Endothelial cell of umbilical vein (primary cell): ENCODE measurements at regions not wholly inside any gene's neighbourhood (a gene's known extent, or its start where the extent isn't known, plus 50 kb on each side); places are given as distances from the start of the nearest gene placed in this dataset.

Experiments used
- BruUV-seq: library from RNA; stranded (reverse); fragments of 400-500 nt; replicated peaks from 2 replicates; lab custom pipeline; 2021; lab: Mats Ljungman, UMichigan
- CTCF ChIA-PET: fragments of 300-600, 350-600 bp; sonication (Branson Sonifier 250); formaldehyde crosslinking; loops from one replicate; lab custom pipeline; 2021; ENCODE audit warnings: antibody characterized with exemption, inconsistent platforms; lab: Charles Lee
- POLR2A ChIA-PET: fragments of 300-600, 350-600 bp; sonication (Branson Sonifier 250); formaldehyde crosslinking; loops from one replicate; lab custom pipeline; 2021; ENCODE audit warnings: antibody characterized with exemption, inconsistent platforms; lab: Charles Lee
- DNase-seq: peaks from one replicate; pipeline ENCODE4 v3.0.0-alpha.2; 2011; ENCODE audit warnings: low read depth, low spot score
- FAIRE-seq: peaks from 2 replicates; lab custom pipeline; 2011; peaks lifted over from hg19 to GRCh38; lab: Jason Lieb, UNC
- H2AFZ ChIP-seq: 2 replicates; pipeline ENCODE4 v1.6.0; 2012; ENCODE audit warnings: low read depth, low read length, control low read depth, inconsistent platforms
- H3K27ac ChIP-seq: 2 replicates; pipeline ENCODE4 v1.5.1; 2011; ENCODE audit warnings: low read depth, mild to moderate bottlenecking, control low read depth, low read length, moderate library complexity; ENCODE audit not compliant: insufficient read depth
- H3K27me3 ChIP-seq, 2 experiments: 2 replicates each; pipeline versions ENCODE4 v1.6.0 to v1.6.1; 2011; ENCODE audit warnings: low read length in 2 of 2, mixed read lengths in 1 of 2; ENCODE audit not compliant: control insufficient read depth in 2 of 2, insufficient read depth in 2 of 2
- H3K36me3 ChIP-seq, 2 experiments: 2 replicates in 1 of 2; 3 replicates in 1 of 2; pipeline ENCODE4 v1.5.1; 2011; ENCODE audit warnings: low read length in 2 of 2, mild to moderate bottlenecking in 1 of 2, moderate library complexity in 1 of 2; ENCODE audit not compliant: control insufficient read depth in 2 of 2, insufficient read depth in 2 of 2; ENCODE audit errors: extremely low read depth in 1 of 2
- H3K4me1 ChIP-seq: 3 replicates; pipeline ENCODE4 v1.5.1; 2011; ENCODE audit warnings: mild to moderate bottlenecking, low read length; ENCODE audit not compliant: control insufficient read depth, insufficient read depth; ENCODE audit errors: extremely low read depth
- H3K4me2 ChIP-seq: 2 replicates; pipeline ENCODE4 v1.6.1; 2011; ENCODE audit warnings: low read length, control low read depth, mixed read lengths; ENCODE audit not compliant: insufficient read depth
- H3K4me3 ChIP-seq, 3 experiments: fragments of 200-600 bp in 1 of 3; sonication (generic), shearing (Covaris generic) in 1 of 3; replicated peaks in 1 of 3; 2 replicates each; pipeline ENCODE4 v1.5.1; 2011 to 2016; ENCODE audit warnings: control low read depth in 3 of 3, low read length in 3 of 3, mild to moderate bottlenecking in 2 of 3, inconsistent platforms in 1 of 3, low read depth in 1 of 3, moderate library complexity in 1 of 3; ENCODE audit not compliant: insufficient read depth in 1 of 3
- H3K79me2 ChIP-seq: 2 replicates; pipeline ENCODE4 v1.6.0; 2012; ENCODE audit warnings: low read length, inconsistent platforms; ENCODE audit not compliant: control insufficient read depth, insufficient read depth
- H3K9ac ChIP-seq: replicated peaks from 2 replicates; pipeline ENCODE3; 2011; ENCODE audit warnings: low read length, control low read depth; ENCODE audit not compliant: insufficient read depth; ENCODE audit errors: extremely low read depth
- H3K9me1 ChIP-seq: replicated peaks from 3 replicates; pipeline ENCODE4 v1.6.0; 2011; ENCODE audit warnings: mild to moderate bottlenecking, low read length; ENCODE audit not compliant: control insufficient read depth, insufficient read depth; ENCODE audit errors: extremely low read depth
- H3K9me3 ChIP-seq: replicated peaks from 2 replicates; pipeline ENCODE4 v1.5.1; 2012; ENCODE audit warnings: low read length, inconsistent platforms; ENCODE audit not compliant: control insufficient read depth, insufficient read depth
- H4K20me1 ChIP-seq: replicated peaks from 2 replicates; pipeline ENCODE3; 2011; ENCODE audit warnings: mild to moderate bottlenecking, low read length; ENCODE audit not compliant: control insufficient read depth, insufficient read depth; ENCODE audit errors: extremely low read depth
- EZH2 ChIP-seq: IDR thresholded peaks from 2 replicates; pipeline ENCODE4 v1.6.1; 2012; ENCODE audit warnings: borderline replicate concordance, low read depth, mild to moderate bottlenecking, moderate library complexity, low read length, inconsistent platforms; ENCODE audit not compliant: severe bottlenecking
- FOS ChIP-seq: IDR thresholded peaks from 2 replicates; pipeline ENCODE4 v1.6.1; 2011; ENCODE audit warnings: mild to moderate bottlenecking, low read length, moderate library complexity, borderline replicate concordance; ENCODE audit not compliant: insufficient read depth
- GATA2 ChIP-seq: IDR thresholded peaks from 2 replicates; pipeline ENCODE4 v1.7.0; 2011; ENCODE audit warnings: low read depth, mild to moderate bottlenecking, moderate library complexity, mixed read lengths, low read length; ENCODE audit not compliant: insufficient read length, insufficient read depth
- JUN ChIP-seq: IDR thresholded peaks from 2 replicates; pipeline ENCODE4 v1.6.1; 2011; ENCODE audit warnings: borderline replicate concordance, low read depth; ENCODE audit not compliant: insufficient read length, insufficient read depth
- MYC ChIP-seq: IDR thresholded peaks from one replicate; pipeline ENCODE4 v1.6.1; 2011; ENCODE audit warnings: mild to moderate bottlenecking, low read depth, low read length
- POLR2A ChIP-seq: IDR thresholded peaks from 2 replicates; pipeline ENCODE4 v1.6.1; 2012; ENCODE audit warnings: low read depth, mild to moderate bottlenecking, control low read depth, low read length
- POLR2AphosphoS5 ChIP-seq: IDR thresholded peaks from 2 replicates; pipeline ENCODE4 v1.6.1; 2012; ENCODE audit warnings: low read depth, mild to moderate bottlenecking, control low read depth, low read length, moderate library complexity; ENCODE audit not compliant: insufficient read depth
- dilution Hi-C: fragments of 300-500 bp; cut with MboI; formaldehyde crosslinking; loops from one replicate; pipeline ENCODE4 v1.15.0; 2019; ENCODE audit warnings: low sequenced_read_pairs; ENCODE audit not compliant: extremely low pct_ligation_motif_present
- intact Hi-C: fragments of 100-400 bp; cut with micrococcal nuclease; formaldehyde crosslinking; loops from one replicate; pipeline ENCODE4 v1.10.0; 2022
- TF ChIP-seq, protein P1 (sequence below), 2 donors: IDR thresholded peaks; 1 replicate in 1 of 2; 2 replicates in 1 of 2; pipeline ENCODE4 v1.5.1; 2011; ENCODE audit warnings: low read length in 2 of 2, mild to moderate bottlenecking in 2 of 2, moderate library complexity in 2 of 2, control low read depth in 1 of 2, inconsistent platforms in 1 of 2, low read depth in 1 of 2; ENCODE audit not compliant: insufficient read depth in 1 of 2; ENCODE audit errors: extremely low read depth in 1 of 2
- TF ChIP-seq, protein P2 (sequence below): IDR thresholded peaks from 2 replicates; pipeline ENCODE4 v1.6.1; 2011; ENCODE audit not compliant: insufficient read depth, insufficient read length

DNA sequence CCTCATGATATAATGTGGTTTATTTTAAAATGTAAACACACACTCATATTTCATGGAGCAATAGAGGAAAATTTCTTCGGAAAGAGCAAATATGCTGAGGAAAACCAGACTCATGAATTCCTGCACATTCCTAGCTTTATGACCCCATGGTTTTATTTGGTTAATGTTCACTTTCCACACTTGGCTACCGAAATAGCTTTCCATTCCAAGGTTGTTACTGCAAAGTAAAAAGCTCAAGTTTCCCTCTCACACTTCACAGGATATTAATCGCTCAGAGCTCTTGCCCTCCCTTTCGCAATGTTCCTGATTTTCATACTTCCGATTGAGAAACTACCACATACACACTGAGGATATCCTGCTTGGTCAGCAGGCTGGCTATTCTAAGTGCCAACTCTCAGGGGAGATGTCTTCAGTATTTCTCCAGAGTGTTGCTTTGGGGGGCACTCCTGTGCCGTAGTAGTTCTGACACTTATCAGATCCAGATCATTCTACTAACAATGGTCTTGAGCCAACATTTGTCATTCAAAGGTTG, 77.5 kb upstream of the STEAP1B start:
- TSS peak; percentile 72 for BruUV-seq
- Histone ChIP-seq H3K27ac (peak overlapping the region; percentile 99), H3K4me3 (peak overlapping the region in 1 of 3 experiments; percentile 34), H3K4me2 (peak overlapping the region; percentile 88), H4K20me1 (no peaks in the 10 kb centered on the region), H3K4me1 (peaks cover 47% of the 10 kb centered on the region), H3K79me2 (no peaks in the 10 kb centered on the region), H3K36me3 (peaks cover 0 to 5% of the 10 kb centered on the region in 2 experiments), H3K9me3 (no peaks in the 10 kb centered on the region), H3K9me1 (no peaks in the 10 kb centered on the region), H2AFZ (no peak overlapping the region), H3K27me3 (no peaks in the 10 kb centered on the region), H3K9ac (peak overlapping the region; percentile 85)
- ChIA-PET CTCF (interaction anchor here (0.7 to 4.7 kb wide), 15 partner anchors 9 to 696 kb away, joined by 3 to 88 read pairs (median 10); partner anchors contain the start of gene IL6), POLR2A (interaction anchor here (0.6 to 2.3 kb wide), 7 partner anchors 11 to 154 kb away, joined by 3 to 20 read pairs (median 3); partner anchors contain the start of gene IL6)
- FAIRE-seq = peak; percentile 99
- dilution Hi-C loops = no loop called here
- peak; percentile 94 for DNase-seq
- intact Hi-C loops = loop anchor here (1.0 to 2.0 kb wide), 6 partner anchors 10 to 150 kb away; partner anchors contain the start of gene IL6
- TF ChIP-seq FOS (no peak), POLR2A (peak; percentile 20), POLR2AphosphoS5 (peak; percentile 57), GATA2 (peak; percentile 75)

DNA sequence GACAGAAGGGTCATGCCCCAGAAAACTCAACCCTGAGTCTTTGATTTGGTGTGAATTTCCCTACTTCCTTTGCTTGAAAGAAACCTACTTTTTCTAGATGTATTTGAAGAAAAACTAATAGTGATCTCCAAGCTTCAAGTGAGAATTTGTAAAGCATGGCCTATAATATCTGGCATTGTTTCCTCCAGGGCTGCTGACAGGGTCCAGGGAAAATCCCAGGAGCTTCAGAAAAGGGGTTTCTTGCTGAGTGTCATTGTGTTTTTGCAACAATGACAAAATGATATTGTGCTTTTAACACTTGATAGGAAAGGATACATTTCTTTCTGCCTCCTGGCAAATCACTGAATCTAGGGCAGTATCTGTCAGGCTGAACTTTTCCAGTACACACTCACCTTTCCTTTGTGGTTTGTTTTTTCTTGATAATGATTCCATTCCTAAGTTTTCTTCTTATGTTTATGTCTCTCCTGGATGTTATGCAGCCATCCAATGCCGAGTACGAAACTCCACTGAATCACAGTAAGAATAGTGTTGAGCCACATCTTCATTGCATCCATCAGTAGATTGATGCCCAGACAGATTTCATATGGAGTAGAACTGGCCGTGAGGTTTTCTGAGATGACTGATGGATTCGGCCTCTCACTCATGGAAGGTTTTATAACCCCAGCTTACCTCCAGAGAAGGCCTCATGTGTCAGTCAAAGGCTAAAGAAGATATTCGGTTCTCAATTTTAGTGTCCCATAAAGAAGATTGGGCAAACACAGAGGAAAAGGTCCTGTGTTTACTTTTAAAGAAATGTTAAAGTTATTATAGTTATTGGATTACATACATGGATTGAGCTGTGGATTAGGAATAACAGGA, 76.9 kb upstream of the STEAP1B start:
- TF ChIP-seq, protein P1, sequence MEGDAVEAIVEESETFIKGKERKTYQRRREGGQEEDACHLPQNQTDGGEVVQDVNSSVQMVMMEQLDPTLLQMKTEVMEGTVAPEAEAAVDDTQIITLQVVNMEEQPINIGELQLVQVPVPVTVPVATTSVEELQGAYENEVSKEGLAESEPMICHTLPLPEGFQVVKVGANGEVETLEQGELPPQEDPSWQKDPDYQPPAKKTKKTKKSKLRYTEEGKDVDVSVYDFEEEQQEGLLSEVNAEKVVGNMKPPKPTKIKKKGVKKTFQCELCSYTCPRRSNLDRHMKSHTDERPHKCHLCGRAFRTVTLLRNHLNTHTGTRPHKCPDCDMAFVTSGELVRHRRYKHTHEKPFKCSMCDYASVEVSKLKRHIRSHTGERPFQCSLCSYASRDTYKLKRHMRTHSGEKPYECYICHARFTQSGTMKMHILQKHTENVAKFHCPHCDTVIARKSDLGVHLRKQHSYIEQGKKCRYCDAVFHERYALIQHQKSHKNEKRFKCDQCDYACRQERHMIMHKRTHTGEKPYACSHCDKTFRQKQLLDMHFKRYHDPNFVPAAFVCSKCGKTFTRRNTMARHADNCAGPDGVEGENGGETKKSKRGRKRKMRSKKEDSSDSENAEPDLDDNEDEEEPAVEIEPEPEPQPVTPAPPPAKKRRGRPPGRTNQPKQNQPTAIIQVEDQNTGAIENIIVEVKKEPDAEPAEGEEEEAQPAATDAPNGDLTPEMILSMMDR (IDR thresholded peaks at IDR 0.05; ENCODE audit: extremely low read depth in 1 of 2, insufficient read depth in 1 of 2, low read depth in 1 of 2, low read length in 2 of 2) = no peak
- TF ChIP-seq MYC (no peak), FOS (no peak), GATA2 (no peak), POLR2A (no peak), JUN (no peak), EZH2 (no peak)
- TF ChIP-seq, protein P2, sequence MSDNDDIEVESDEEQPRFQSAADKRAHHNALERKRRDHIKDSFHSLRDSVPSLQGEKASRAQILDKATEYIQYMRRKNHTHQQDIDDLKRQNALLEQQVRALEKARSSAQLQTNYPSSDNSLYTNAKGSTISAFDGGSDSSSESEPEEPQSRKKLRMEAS = no peak
- DNase-seq (peak; percentile 27), FAIRE-seq (peak; percentile 74)
- dilution Hi-C loops = no loop called here
- Histone ChIP-seq H3K9ac (peak overlapping the region; percentile 85), H3K27ac (peak overlapping the region; percentile 99), H3K4me3 (no peak overlapping the region), H3K9me1 (no peaks in the 10 kb centered on the region), H3K4me1 (peaks cover 44% of the 10 kb centered on the region), H3K79me2 (no peaks in the 10 kb centered on the region), H2AFZ (no peak overlapping the region), H3K27me3 (no peaks in the 10 kb centered on the region), H4K20me1 (no peaks in the 10 kb centered on the region), H3K9me3 (no peaks in the 10 kb centered on the region), H3K36me3 (peaks cover 0 to 8% of the 10 kb centered on the region in 2 experiments), H3K4me2 (peak overlapping the region; percentile 88)
- ChIA-PET CTCF (interaction anchor here (0.7 to 4.7 kb wide), 14 partner anchors 8 to 205 kb away, joined by 3 to 88 read pairs (median 10); partner anchors contain the start of gene IL6), POLR2A (interaction anchor here (0.6 to 2.3 kb wide), 6 partner anchors 12 to 154 kb away, joined by 3 to 20 read pairs (median 8); partner anchors contain the start of gene IL6)
- no TSS peak for BruUV-seq
- intact Hi-C loops = loop anchor here (1.0 to 2.0 kb wide), 3 partner anchors 12 to 55 kb away; no protein-coding TSS in a partner anchor
